OCI-LY7 (cell line): ENCODE measurements at regions not wholly inside any gene's neighbourhood (a gene's known extent, or its start where the extent isn't known, plus 50 kb on each side); places are given as distances from the start of the nearest gene placed in this dataset.

Source experiments
- CTCF ChIP-seq: fragments of 200-600 bp; sonication (generic); conservative IDR thresholded peaks from 2 replicates; pipeline ENCODE4 v1.5.1; 2014; ENCODE audit warnings: mild to moderate bottlenecking, antibody characterized with exemption, low read length, moderate library complexity, mixed read lengths
- EZH2phosphoT487 ChIP-seq: fragments of 200-600 bp; sonication (generic); IDR thresholded peaks from 2 replicates; pipeline ENCODE4 v1.6.1; 2018; ENCODE audit warnings: low read depth, borderline replicate concordance, mild to moderate bottlenecking, mixed run types, antibody characterized with exemption, low read length, moderate library complexity, mixed read lengths

- TF ChIP-seq CTCF: no peak
- no peak for TF ChIP-seq EZH2phosphoT487
Observed at GRCh38 chr5:39767916-39768315, 343.1 kb upstream of the DAB2 start.
